DMS53 treated with DMSO at 0.1 percent for 48 hours (cell line): ENCODE measurements at regions not wholly inside any gene's neighbourhood (a gene's known extent, or its start where the extent isn't known, plus 50 kb on each side); places are given as distances from the start of the nearest gene placed in this dataset.

Source experiments
- DNase-seq: peaks from one replicate; lab custom pipeline; 2025; ENCODE audit not compliant: unreplicated experiment; lab: John Stamatoyannopoulos, UW

DNA sequence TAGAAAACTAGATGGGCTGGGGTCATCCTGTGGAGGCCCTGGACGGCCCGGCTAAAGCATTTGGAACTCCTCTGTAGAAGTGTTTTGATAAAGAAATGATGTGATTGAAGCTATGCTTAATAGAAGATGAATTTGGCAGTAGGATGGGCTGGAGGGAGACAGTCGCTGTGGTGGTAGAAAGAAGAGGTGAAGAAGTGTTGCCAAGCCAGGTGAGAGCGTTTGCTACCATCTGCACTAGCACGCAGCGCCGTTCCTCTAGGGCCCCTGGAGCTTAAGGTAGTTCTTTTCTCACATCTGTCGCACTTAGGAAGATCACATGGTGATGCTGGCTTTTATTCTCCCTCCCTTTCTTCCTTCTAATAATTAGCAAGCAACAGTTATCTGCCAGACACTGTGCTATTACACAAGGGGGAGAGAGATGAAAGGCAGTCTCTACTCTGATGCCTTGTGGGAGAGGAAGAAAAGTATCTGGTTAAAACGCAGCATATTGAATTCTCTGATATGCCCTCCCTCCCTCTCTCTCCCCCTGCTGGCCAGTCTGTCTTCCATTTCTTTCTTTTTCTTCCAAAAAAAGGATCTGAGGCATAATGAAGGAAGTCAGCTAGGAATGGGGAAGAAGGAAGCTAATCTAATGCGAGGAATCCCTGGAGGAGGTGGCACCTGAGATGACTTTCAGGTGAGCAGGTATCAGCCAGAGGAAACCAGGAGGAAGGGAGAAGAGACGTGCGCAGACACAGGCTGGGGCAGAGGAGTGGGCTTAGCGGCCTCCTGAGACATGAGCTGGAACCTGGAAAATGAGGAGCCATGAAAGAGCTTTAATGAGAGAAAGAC lies 162.3 kb upstream of the KLF14 start:
- DNase-seq, result peak; percentile 25

- DNase-seq, result peak; percentile 85
Observed at GRCh38 chr7:130896898-130897514, 163.0 kb upstream of the KLF14 start.

- peak; percentile 42 for DNase-seq
Observed at GRCh38 chr7:130897515-130898419, 163.8 kb upstream of the KLF14 start.

GRCh38 chr7:130899071-130899560 lies 165.1 kb upstream of the KLF14 start:
- DNase-seq, result no peak

DNA sequence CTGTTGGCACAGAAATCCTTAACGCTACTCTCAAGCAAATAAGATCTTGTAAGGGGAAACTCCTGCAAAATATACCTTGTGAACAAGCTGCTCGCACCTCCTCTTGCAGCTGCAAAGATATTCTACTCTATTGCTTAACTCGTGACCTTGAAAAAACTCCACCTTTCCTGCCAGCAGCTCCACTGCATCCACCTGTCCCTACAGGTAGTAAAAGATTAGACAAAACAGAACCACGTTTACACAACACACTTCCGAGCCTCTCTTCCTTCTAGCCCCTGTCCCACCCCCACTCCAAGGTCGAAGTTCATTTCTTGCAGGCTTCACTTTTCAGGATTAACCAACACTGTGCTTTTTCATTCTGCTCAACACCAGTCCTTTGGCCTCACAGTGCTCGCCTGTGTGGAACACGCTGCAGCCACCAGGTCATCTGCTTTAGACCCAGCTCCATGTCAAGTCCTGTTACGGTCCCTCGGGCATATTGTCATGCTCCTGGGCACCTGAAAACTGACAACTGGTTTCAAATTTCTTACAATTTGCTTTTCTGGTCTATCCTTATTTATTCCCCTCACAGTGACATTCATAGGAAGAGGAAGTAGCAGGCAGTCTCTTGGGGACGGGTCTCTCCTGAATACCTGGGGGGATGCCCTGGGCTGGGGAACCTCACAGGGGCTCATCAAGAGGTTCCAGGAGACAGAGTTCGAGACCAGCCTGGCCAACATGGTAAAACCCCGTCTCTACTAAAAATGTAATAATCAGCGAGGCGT lies 165.8 kb upstream of the KLF14 start:
- DNase-seq, result peak; percentile 87

DNA sequence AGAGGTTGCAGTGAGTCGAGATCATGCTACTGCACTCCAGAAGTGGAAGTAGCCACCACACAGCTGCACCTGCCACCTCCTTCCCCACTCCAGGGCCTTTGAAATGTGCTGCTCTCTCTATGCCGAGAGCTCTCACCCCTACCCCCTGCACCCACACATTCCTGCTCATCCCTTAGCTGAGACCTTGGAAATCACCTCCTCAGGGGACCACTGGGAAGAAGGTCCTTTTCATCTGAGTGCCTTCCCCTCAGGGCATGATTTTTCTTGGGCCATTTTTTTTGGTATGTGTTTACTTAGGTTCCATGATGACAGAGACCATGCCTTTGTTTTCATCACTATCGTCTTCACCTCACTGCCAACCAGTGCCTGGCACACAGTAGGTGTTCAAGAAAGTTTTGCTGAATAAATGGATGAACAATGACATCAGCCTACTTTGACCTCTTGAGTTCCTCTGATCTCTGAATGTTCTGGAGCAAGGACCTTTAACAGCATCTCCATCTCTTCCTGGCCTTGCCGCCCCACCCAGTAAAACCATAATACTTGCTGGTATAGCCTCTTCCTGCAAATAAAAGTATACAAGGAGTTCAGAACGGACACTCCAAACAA lies 166.6 kb upstream of the KLF14 start:
- no peak for DNase-seq

DNA sequence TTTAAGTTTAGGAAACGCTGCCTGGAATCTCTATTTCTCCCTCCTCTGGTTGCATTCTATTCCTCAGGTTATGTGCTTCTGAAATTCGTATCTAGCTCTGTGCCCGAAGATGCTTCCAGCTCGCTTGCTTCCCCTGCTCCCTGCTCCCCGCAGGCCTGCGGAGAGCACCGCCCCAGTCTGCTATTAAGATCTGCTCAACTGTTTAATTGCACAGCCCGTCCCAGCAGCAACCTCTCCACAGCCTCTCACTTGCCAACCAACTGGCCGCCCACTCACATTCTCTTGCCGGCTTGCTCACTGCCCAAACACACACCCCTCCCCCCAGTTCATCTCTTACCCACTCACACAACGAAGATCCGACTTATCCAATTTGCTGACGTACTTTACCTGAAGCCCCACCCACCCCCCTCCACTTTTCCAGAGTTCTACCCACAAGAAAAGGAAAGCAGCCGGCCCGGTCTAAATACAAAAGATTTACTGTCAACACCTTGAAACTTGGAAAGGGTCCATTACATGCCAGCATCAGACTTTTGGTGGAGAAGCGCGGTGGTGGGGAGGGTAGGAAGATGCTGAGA lies 167.3 kb upstream of the KLF14 start:
- DNase-seq, result peak; percentile 47

DNA sequence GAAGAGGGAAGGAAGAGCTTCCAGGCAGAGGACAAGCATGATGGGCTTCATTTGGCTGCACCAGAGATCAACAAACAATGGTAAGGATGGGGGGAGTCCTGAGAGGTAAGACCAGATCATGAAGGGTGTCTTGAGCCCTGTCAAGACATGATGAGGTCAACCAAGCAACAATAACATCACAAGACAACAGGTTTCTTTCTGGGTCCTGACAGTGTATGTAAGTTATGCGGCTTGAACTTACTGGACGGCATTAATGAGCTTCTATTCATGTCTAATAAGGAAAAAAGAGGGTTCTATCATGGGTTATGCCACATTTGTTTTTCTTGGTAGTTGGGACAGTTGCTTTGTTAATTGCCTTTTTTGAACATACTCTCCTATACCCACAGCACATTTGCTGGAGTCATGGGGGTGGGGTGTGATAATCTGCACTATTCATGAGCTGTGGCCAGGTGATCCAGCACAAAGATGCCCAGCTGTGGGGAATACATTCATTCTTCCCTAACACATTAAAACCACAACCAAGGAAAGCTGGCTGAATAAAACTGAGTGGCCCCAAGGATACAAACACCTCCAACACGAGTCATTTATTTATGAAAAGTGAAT lies 168.8 kb upstream of the KLF14 start:
- no peak for DNase-seq

DNA sequence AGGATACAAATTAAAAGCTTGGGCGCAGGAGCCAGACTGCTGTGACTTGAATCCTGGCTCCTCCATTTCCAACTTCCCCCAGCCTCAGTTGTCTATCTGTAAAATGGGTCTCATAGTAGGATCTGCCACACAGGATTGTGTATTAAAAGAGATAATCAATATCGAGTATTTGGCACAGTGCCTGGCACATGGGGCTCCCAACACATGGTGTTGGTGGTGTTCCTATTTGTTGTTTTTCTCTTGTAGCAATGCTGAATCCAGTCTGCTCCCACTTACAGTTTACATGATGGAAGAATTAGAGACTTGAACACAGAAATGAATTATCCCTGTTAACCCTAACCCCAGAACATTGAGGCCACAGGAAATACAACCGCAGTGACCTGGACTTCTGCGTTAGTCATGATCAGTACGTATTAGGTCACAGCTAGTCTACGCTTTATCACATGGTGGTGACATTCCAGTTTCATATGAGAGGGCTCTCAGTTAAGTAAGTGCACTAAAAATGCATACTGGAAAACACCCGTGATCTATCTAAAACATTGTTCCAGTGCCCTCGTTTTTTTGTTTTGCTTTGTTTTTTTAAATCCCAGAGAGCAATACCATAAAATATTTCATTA lies 169.5 kb upstream of the KLF14 start:
- DNase-seq, result no peak

- no peak for DNase-seq
Observed at GRCh38 chr7:130904031-130904757, 170.2 kb upstream of the KLF14 start.

GRCh38 chr7:130904792-130905191 lies 170.8 kb upstream of the KLF14 start:
- no peak for DNase-seq

DNA sequence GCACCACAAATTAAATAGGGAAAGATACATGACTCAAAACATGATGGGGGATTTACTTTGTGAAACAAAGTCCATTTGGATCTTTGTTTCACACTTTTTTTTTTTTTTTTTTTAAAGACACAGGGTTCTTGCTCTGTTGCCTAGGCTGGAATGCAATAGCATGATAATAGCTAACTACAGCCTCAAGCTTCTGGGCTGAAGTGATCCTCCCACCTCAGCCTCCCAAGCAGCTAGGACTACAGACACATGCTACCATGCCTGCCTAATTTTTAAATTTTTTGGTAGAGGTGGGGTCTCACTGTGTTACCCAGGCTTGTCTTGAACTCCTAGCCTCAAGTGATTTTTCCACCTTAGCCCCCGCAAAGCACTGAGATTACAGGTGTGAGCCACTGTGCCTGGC lies 172.6 kb upstream of the KLF14 start:
- no peak for DNase-seq

DNA sequence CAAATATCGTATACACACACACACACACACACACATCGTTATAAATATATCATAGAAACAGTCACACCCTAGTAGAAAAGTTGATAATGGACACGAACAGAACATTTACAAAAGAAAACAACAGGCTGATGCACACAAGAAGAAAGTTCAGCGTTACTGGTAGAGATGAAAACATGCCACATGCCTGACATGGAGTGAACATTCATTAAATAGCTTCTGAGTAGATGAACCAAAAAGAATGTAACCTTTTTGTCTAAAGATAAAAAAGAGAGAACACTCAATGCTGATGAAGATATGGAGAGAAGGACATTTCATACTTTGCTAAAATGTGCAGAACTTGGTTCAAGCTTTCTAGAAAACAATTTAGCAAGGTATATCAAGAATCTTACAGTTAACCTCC lies 173.4 kb upstream of the KLF14 start:
- DNase-seq, result no peak

DNA sequence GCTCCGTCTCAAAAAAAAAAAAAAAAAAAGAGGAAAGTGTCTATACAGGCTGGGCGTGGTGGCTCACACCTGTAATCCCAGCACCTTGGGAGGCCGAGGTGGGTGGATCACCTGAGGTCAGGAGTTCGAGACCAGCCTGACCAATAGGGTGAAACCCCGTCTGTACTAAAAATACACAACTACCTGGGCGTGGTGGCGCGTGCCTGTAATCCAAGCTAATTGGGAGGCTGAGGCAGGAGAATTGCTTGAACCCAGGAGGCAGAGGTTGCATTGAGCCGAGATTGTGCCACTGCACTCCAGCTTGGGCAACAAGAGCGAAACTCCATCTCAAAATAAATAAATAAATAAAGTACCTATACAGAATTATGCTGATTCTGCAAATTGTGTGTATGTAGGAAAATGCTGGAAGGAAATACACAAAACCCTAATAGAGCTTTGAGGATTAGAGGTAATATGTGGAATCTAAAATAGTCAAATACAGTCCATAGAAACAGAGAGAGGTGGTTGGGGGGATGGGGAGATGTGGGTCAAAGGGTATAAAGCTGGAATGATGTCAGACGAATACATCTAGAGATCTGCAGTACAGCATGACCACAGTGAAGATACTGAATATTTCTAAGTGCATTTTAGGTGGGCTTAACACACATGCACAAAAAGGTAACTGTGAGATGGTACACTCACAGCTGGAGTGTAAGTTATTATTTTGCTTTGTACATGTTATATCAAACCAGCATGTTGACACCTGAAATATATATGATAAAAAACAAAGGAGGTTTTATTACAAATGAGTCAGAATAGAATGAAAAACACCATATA lies 174.5 kb upstream of the KLF14 start:
- no peak for DNase-seq

DNA sequence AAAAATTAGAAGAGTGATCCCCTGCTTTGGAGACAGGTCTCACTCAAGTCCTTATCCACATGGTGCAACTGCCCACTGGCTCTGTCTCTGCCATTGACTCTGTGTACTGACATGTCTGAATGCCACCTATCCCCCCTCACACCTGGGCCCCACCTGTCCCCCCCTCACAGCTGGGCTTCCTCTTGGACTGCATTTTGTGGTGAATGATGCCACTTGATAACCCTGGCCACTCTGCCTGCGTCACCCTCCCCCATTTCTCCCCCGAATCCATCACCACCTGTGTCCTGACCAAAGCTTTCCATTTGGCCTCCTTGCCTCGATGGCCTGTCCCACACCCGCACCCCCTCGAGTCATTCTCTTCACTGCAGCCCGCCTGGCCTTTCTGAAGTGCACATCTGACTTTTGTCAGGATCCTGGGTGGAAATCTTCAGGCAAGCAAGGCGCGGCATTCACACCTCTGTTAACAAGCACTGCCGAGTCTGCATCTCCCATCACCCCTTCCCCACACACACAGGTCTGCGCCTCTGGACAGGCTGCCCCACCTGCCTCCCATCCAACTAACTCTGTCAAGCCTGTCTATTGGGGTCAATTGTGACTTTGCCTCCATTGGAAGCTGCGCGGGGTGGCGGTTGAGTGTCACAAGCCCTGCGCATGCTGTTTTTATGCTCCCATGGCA lies 175.3 kb upstream of the KLF14 start:
- DNase-seq, result no peak

DNA sequence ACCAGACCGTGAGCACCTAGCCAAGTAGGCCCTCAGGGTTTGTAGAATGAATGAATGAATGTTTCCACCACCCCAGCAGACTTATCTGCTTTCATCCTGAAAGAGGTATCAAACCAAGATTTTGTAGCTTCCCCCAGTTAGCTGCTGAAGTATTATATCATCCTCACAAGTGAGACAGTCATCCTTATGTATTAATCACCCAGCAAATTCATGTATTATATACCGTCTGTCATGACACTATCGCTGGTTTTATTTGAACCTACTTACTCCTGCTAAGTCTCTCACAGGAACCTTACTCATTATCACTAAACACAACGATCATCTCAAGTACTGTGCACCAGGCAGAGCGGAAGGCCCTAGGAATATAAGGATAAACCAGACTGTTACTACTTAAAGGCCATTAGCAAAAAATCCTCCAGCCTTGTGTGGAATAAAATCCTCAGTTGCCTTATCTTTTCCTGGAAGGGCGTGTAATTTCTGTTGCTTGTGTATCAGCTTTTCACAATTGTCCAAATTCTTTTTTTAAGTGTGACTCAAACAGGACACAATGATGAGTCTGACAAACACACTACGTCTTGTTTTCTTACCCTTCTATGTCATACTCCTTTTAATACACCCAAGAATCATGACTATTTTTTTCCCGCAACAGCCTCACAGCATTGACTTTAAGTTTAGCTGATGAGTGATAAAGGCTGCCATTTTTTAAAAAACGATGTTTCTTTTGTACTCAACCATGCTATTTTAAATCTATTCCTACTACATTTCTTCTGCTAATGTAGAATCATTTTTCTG lies 176.1 kb upstream of the KLF14 start:
- no peak for DNase-seq
